G401.6 (cell line): ENCODE measurements at regions not wholly inside any gene's neighbourhood (a gene's known extent, or its start where the extent isn't known, plus 50 kb on each side); places are given as distances from the start of the nearest gene placed in this dataset.

Source experiments
- FAIRE-seq: peaks from 2 replicates; lab custom pipeline; 2012; peaks lifted over from hg19 to GRCh38; lab: Jason Lieb, UNC

DNA sequence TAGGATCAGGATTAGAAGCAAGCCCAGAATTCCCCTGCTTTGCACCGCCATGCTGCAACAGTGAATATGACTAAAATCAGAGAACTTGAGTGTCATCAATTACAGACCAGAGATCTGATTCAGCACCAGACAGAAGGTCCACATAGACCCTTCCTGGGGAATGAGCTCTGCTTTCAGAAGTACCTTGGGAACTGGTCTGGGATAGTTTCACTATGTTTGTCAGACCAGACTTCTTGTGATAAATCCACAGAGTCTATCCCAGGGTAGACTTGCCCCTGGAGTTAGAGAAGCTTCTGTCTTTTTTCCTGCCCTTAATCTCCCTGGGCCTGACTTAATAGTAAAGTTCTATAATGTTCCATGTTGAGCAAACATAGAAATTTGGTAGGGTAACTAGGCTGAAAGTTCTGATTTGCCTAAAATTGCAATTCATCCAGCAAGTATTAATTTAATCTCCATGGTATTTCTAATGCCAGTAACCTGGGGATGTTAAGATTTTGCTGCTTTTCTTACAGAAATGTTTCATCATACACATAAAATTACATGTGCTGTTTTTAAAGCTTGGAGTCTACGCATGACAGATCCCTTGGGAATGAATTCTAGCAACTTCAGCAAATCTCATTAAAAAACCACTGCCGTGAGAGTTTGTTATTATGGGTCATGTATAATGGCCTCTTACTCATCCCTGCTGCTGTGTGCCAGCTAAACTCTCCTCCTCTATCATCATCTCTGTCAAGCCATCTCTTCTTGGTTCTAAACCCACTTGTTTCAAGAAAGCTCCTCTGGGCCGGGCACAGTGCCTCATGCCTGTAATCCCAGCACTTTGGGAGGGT, 61.3 kb upstream of the METAP2 start:
- no peak for FAIRE-seq

DNA sequence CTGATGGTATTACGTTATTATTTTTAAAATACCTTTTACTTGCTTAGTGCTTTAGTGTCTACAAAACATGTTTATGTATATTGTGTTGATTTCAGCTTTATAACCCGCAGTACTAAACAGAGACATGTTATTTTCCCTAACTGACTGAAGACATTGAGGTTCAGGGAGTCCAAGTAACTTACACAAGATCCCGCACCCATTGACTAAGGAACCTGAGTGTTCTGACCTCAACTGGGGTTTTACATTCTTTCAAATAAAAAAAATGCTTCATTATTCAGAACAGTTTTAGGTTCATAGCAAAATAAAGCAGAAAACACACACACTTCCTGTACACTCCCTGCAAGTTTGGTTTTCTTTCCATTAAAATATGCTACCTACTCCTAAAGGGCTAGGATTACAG, 60.4 kb upstream of the METAP2 start:
- FAIRE-seq, result no peak

DNA sequence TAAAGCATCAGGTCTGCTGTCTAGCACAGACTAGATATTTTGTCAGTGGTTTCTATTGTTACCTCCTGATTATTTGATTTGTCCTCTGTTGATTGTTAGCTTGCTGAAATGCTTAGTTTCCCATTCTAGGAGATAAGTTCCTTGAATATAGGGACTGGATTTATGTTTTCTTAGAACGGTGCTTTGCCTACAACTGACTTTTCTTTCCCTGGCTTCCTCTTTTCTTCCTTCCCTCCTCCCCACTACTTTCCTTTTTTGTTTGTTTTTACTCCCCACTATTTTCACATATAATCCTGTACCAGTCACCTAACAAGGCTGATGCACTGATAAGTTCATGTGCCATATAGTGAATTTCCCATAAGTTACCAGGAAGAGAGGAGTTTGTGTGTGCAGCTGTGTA, 58.5 kb upstream of the METAP2 start:
- no peak for FAIRE-seq

DNA sequence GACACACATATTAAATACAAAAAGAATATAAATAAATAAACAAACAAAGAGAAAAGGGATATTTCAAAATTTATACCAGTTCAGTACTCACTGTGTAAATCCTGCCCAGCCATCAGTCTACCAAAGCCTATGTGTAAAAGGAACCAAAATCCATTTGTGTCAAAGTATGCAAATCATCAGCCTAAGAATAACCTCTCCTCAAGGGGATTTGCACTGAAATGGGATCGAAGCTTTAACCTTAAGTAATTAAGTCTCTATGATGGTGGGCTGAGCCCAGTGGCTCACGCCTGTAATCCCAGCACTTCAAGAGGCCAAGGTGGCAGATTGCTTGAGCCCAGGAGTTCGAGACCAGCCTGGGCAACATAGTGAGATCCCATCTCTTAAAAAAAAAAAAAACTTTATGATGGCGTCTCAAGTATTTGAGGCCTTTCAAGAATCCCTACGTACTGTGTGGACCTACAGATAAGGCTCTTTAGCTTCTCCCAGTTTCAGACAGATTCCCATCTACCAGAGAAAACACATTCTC, 57.8 kb upstream of the METAP2 start:
- no peak for FAIRE-seq

DNA sequence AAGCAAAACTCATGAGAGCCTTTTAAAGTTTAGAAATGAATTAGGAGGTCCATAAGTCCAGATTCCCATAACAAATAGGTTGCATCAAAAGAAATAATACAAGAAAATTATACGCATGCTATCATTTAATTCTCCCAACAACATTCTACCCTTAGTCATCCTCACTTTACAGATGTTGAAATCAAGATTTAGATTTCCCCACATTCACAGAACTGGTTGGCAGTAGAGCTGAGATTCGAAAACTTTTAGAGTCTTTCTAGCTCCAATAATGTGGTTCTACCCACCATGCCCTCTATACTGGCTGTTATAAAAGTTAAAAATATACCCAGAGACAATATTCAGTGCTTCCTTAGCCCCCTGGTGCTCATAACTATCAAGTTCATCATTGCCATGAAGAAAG, 56.6 kb upstream of the METAP2 start:
- FAIRE-seq, result no peak

DNA sequence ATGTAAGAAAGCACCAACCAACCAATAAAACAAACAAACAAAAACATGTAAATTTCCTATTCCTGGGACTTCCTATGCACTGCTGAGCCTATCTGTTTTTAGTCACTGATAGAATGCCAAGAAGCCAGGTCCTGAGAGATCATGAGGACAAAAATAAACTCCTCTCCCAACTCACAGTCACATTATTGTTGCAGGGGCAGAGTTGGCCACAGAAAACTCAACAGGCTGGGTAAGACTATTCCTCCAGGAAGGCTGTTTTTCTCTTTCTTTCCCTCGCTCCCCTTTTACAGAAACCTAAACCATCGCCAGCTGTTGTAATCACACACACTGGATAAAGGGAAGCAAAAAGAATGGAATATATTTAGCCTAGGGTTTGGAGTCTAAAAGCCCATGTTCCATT, 55.8 kb upstream of the METAP2 start:
- FAIRE-seq, result no peak
